Uterus (tissue), 3 donors: ENCODE measurements at regions not wholly inside any gene's neighbourhood (a gene's known extent, or its start where the extent isn't known, plus 50 kb on each side); places are given as distances from the start of the nearest gene placed in this dataset.
"Not testable (repeated sequence)": the region's sequence is repeated elsewhere in the genome, so short reads cannot be mapped to it uniquely, and the experiment has no call there.

Experiments
- DNase-seq, 2 donors: peaks; one replicate each; pipeline ENCODE4 v3.0.0-alpha.2; 2019 to 2020
- H3K27ac ChIP-seq, 2 donors: fragments of 200-600 bp; sonication (generic); 1 replicate in 1 of 2; 2 replicates in 1 of 2; pipeline ENCODE4 v1.5.1; 2016 to 2018
- H3K27me3 ChIP-seq, 2 donors: fragments of 200-600 bp; sonication (generic); one replicate each; pipeline ENCODE4 v1.5.1; 2018 to 2019; ENCODE audit warnings: control low read depth in 1 of 2
- H3K36me3 ChIP-seq, 2 donors: fragments of 200-600 bp; sonication (generic); one replicate each; pipeline ENCODE4 v1.5.1; 2019; ENCODE audit warnings: control low read depth in 1 of 2
- H3K4me1 ChIP-seq, 2 donors: fragments of 200-600 bp; sonication (generic); one replicate each; pipeline ENCODE4 v1.5.1; 2018 to 2019; ENCODE audit warnings: control low read depth in 1 of 2
- H3K4me3 ChIP-seq, 2 donors: fragments of 200-600 bp; sonication (generic); 1 replicate in 1 of 2; 2 replicates in 1 of 2; pipeline ENCODE4 v1.5.1; 2018 to 2019; ENCODE audit warnings: mild to moderate bottlenecking in 1 of 2
- H3K9me3 ChIP-seq, 2 donors: fragments of 200-600 bp; sonication (generic); one replicate each; pipeline ENCODE4 v1.5.1; 2019; ENCODE audit warnings: control low read depth in 1 of 2
- POLR2A ChIP-seq, 2 donors: fragments of 450-650 bp; IDR thresholded peaks; one replicate each; pipeline ENCODE4 v1.6.1; 2016; ENCODE audit warnings: antibody characterized with exemption in 2 of 2, mild to moderate bottlenecking in 1 of 2, moderate library complexity in 1 of 2
- intact Hi-C: fragments of 100-400 bp; cut with DNase I; formaldehyde crosslinking; loops from one replicate; pipeline ENCODE4 v1.15.1; 2023; ENCODE audit warnings: low total_unique reads
- TF ChIP-seq, protein P1 (sequence below), 4 experiments: fragments of 200-600 bp in 2 of 4; fragments of 450-650 bp in 2 of 4; sonication (generic) in 2 of 4; IDR thresholded peaks; one replicate each; pipeline ENCODE4 v1.5.1; 2016 to 2019; ENCODE audit warnings: antibody characterized with exemption in 4 of 4, mild to moderate bottlenecking in 2 of 4, moderate library complexity in 1 of 4
- donor health status: DM: yes; HTN: yes; CAD: no.

DNA sequence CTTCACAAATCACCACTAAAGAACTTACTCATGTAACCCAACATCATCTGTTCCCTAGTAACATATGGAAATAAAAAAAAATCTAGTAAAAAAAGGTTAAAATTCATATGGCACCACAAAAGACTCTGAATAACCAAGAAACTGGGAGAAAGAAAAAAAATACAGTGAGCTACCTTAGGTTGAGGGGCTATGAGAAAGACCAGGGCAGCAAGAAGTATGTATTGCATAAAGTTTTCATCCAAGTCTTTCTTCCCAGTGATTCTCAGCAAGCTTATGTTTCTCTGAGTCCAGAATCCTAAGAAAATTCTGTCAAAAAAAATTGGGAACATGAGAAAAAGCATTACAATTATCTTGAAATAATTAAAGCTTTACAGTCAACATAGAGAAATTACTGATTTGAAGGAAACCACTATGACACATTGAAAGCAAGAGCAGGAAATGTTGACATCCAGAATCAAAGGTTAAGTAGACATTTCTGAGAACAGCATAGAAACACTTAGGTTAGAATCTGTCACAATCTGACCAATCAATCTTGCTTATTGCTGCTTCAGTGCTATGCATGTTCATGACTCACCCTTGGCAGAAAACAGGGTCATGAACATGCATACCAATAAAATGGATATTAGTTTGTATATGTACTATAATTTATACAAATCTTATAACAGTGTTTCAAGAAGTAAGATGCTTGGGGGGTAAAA, 494.0 kb upstream of the POT1 start:
- no peak overlapping the region for H3K27ac ChIP-seq
- no peak overlapping the region for H3K4me3 ChIP-seq
- no peaks in the 10 kb centered on the region for H3K36me3 ChIP-seq
- no peak for DNase-seq
- H3K4me1 ChIP-seq = no peaks in the 10 kb centered on the region
- H3K27me3 ChIP-seq = no peaks in the 10 kb centered on the region
- intact Hi-C loops = no loop called here
- no peak for TF ChIP-seq POLR2A (IDR thresholded peaks at IDR 0.05)
- TF ChIP-seq, protein P1, sequence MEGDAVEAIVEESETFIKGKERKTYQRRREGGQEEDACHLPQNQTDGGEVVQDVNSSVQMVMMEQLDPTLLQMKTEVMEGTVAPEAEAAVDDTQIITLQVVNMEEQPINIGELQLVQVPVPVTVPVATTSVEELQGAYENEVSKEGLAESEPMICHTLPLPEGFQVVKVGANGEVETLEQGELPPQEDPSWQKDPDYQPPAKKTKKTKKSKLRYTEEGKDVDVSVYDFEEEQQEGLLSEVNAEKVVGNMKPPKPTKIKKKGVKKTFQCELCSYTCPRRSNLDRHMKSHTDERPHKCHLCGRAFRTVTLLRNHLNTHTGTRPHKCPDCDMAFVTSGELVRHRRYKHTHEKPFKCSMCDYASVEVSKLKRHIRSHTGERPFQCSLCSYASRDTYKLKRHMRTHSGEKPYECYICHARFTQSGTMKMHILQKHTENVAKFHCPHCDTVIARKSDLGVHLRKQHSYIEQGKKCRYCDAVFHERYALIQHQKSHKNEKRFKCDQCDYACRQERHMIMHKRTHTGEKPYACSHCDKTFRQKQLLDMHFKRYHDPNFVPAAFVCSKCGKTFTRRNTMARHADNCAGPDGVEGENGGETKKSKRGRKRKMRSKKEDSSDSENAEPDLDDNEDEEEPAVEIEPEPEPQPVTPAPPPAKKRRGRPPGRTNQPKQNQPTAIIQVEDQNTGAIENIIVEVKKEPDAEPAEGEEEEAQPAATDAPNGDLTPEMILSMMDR (IDR thresholded peaks at IDR 0.05) = no peak
- H3K9me3 ChIP-seq = no peaks in the 10 kb centered on the region

DNA sequence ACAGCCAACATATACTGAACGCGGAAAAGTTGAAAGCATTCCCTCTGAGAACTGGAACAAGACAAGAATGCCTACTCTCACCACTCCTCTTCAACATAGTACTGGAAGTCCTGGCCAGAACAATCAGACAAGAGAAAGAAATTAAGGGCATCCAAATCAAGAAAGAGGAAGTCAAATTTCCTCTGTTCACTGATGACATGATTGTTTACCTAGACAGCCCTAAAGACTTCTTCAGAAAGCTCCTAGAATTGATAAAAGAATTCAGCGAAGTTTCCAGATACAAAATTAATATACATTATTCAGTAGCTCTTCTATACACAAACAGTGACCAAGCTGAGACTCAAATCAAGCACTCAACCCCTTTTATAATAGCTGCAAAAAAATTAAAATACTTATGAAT, 491.8 kb upstream of the POT1 start:
- H3K9me3 ChIP-seq, intact Hi-C loops: not testable (repeated sequence)

DNA sequence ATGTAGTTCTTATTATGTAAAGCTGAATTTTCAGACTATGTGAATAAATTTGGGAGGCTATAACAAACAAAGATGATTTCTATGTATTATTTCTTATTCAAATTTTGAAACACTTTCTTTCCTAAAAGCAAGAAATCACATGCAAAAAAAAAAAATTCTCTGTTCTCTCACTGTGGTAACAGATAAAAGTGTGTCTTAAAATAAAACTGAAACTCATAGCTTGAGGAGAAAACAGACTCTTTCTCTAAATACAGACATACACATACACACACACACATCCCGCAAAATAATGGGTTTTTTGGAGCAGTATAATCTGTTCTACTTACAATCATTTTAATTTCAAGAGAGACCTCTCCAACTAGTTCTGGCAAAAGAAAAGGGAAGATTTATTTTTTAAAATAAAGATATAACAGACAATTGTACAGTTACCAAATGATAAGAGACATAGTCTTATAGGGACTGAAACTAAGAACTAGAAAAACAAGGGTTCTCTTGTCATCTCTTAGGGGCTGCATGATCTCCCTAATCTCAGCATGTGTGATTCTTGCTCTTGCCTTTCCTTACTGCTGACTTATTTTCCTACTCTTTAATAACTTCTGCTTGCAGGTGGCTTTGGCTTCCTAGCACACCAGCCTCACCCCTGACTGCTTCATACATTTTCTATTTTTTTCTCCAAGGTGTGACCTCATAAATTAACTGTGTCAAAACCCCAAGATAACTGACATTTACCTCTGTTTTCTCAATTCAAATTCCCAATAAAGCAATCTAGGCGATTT, 483.5 kb upstream of the POT1 start:
- no peaks in the 10 kb centered on the region for H3K36me3 ChIP-seq
- TF ChIP-seq, protein P1 (IDR thresholded peaks at IDR 0.05) = no peak
- no peak for TF ChIP-seq POLR2A (IDR thresholded peaks at IDR 0.05)
- no peak for DNase-seq
- no peaks in the 10 kb centered on the region for H3K4me1 ChIP-seq
- H3K27ac ChIP-seq = no peak overlapping the region
- no peaks in the 10 kb centered on the region for H3K27me3 ChIP-seq
- no peaks in the 10 kb centered on the region for H3K9me3 ChIP-seq
- H3K4me3 ChIP-seq = no peak overlapping the region
- intact Hi-C loops = no loop called here

More for the DNA sequence above, 491.8 kb upstream of the POT1 start:
- H3K27ac ChIP-seq, H3K27me3 ChIP-seq, H3K36me3 ChIP-seq, DNase-seq, H3K4me3 ChIP-seq, H3K4me1 ChIP-seq: not testable (repeated sequence)

DNA sequence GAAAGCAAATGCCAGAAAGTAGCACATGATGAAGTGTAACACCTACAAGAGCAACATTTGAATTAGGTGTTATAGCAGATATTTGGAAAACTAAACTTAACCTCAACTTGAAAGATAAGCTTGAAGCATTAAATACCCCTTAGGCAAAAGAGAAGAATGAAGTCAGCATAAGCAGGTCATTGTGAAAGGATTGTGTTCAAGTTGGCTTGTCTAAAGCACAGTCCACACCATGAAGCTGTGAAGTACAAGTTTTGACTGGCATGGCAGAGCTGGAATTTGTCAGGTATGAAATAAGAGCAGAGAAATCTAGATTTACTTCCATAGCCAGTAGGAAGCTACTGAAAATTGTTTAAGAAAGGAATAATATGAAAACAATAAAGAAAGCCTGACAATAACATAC, 480.3 kb upstream of the POT1 start:
- TF ChIP-seq, protein P1 (IDR thresholded peaks at IDR 0.05) = no peak
- no peak for TF ChIP-seq POLR2A (IDR thresholded peaks at IDR 0.05)
- no peaks in the 10 kb centered on the region for H3K27me3 ChIP-seq
- H3K27ac ChIP-seq = no peak overlapping the region
- H3K4me1 ChIP-seq = no peaks in the 10 kb centered on the region
- intact Hi-C loops = no loop called here
- no peak for DNase-seq
- H3K4me3 ChIP-seq = no peak overlapping the region
- H3K36me3 ChIP-seq = no peaks in the 10 kb centered on the region
- H3K9me3 ChIP-seq = no peaks in the 10 kb centered on the region

DNA sequence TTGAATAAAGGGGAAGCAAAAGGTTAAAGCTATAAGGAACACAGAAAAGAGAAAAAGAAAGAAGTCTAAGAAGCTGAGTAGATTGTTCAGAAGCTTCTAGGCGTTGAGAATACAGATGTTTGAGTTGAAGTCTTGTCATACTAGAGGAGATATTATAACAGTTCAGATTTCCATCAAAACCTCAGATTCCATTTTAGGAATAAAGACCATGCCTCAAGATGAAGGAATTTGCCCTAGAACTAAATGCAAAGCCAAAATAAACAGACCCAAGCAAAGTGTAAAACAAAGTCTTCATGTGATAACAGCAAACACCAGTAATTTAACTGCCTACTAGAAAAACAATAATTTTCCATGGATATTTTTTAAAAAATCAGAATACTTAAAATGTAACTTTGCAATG, 476.5 kb upstream of the POT1 start:
- intact Hi-C loops = no loop called here
- H3K4me3 ChIP-seq = no peak overlapping the region
- no peaks in the 10 kb centered on the region for H3K9me3 ChIP-seq
- no peak overlapping the region for H3K27ac ChIP-seq
- DNase-seq = no peak
- no peaks in the 10 kb centered on the region for H3K36me3 ChIP-seq
- TF ChIP-seq, protein P1 (IDR thresholded peaks at IDR 0.05) = no peak
- no peak for TF ChIP-seq POLR2A (IDR thresholded peaks at IDR 0.05)
- H3K4me1 ChIP-seq = no peaks in the 10 kb centered on the region
- no peaks in the 10 kb centered on the region for H3K27me3 ChIP-seq
